H54 (cell line): ENCODE measurements at regions not wholly inside any gene's neighbourhood (a gene's known extent, or its start where the extent isn't known, plus 50 kb on each side); places are given as distances from the start of the nearest gene placed in this dataset.
A peak's percentile ranks its signal among the peaks of the same experiment; 100 is the strongest.
"Not testable (repeated sequence)": the region's sequence is repeated elsewhere in the genome, so short reads cannot be mapped to it uniquely, and the experiment has no call there.

Experiments used
- DNase-seq: peaks from one replicate; pipeline ENCODE4 v3.0.0; 2011; ENCODE audit warnings: low spot score, mixed read lengths; ENCODE audit not compliant: insufficient read length
- FAIRE-seq: peaks from 3 replicates; lab custom pipeline; 2011; peaks lifted over from hg19 to GRCh38; lab: Jason Lieb, UNC
- POLR2A ChIP-seq: IDR thresholded peaks from 2 replicates; pipeline ENCODE4 v1.6.1; 2011; ENCODE audit warnings: low read depth, mild to moderate bottlenecking, low read length

- DNase-seq (no peak), FAIRE-seq (no peak)
- no peak for TF ChIP-seq POLR2A
Observed at GRCh38 chr6:19362396-19362795, 474.8 kb upstream of the ID4 start.

- peak; percentile 93 for FAIRE-seq
- no peak for TF ChIP-seq POLR2A
Observed at GRCh38 chr6:19368511-19368910, 468.7 kb upstream of the ID4 start.

GRCh38 chr6:19369785-19370184 is 467.4 kb upstream of the ID4 start:
- no peak for DNase-seq
- no peak for FAIRE-seq
- no peak for TF ChIP-seq POLR2A

More at GRCh38 chr6:19368511-19368910, 468.7 kb upstream of the ID4 start:
- DNase-seq: peak; percentile 6

GRCh38 chr6:19370831-19371230 is 466.3 kb upstream of the ID4 start:
- FAIRE-seq: no peak
- TF ChIP-seq POLR2A: no peak
- no peak for DNase-seq

- FAIRE-seq: no peak
- DNase-seq: no peak
- no peak for TF ChIP-seq POLR2A
Observed at GRCh38 chr6:19375613-19376012, 461.6 kb upstream of the ID4 start.

GRCh38 chr6:19377722-19378121 is 459.4 kb upstream of the ID4 start:
- no peak for FAIRE-seq

GRCh38 chr6:19380293-19380692 is 456.9 kb upstream of the ID4 start:
- peak; percentile 12 for DNase-seq
- TF ChIP-seq POLR2A: no peak
- peak; percentile 93 for FAIRE-seq

More at GRCh38 chr6:19377722-19378121, 459.4 kb upstream of the ID4 start:
- no peak for DNase-seq
- no peak for TF ChIP-seq POLR2A

- FAIRE-seq (no peak), DNase-seq (no peak)
- no peak for TF ChIP-seq POLR2A
Observed at GRCh38 chr6:19382676-19383075, 454.5 kb upstream of the ID4 start.

- no peak for TF ChIP-seq POLR2A
- no peak for FAIRE-seq
- DNase-seq: no peak
Observed at GRCh38 chr6:19391926-19392325, 445.2 kb upstream of the ID4 start.

- no peak for TF ChIP-seq POLR2A
- DNase-seq (no peak), FAIRE-seq (no peak)
Observed at GRCh38 chr6:19394051-19394450, 443.1 kb upstream of the ID4 start.

- DNase-seq (no peak), FAIRE-seq (no peak)
- TF ChIP-seq POLR2A: no peak
Observed at GRCh38 chr6:19394687-19395086, 442.5 kb upstream of the ID4 start.

- FAIRE-seq: no peak
- no peak for TF ChIP-seq POLR2A
- no peak for DNase-seq
Observed at GRCh38 chr6:19395316-19395715, 441.9 kb upstream of the ID4 start.

- FAIRE-seq (no peak), DNase-seq (no peak)
- TF ChIP-seq POLR2A: no peak
Observed at GRCh38 chr6:19399406-19399805, 437.8 kb upstream of the ID4 start.

GRCh38 chr6:19404884-19405283 is 432.3 kb upstream of the ID4 start:
- DNase-seq, FAIRE-seq: not testable (repeated sequence)

- FAIRE-seq (no peak), DNase-seq (no peak)
- no peak for TF ChIP-seq POLR2A
Observed at GRCh38 chr6:19408331-19408730, 428.8 kb upstream of the ID4 start.

- FAIRE-seq (peak; percentile 93), DNase-seq (peak; percentile 23)
- no peak for TF ChIP-seq POLR2A
Observed at GRCh38 chr6:19410481-19410880, 426.7 kb upstream of the ID4 start.
